HepG2 (cell line): ENCODE measurements at regions not wholly inside any gene's neighbourhood (a gene's known extent, or its start where the extent isn't known, plus 50 kb on each side); places are given as distances from the start of the nearest gene placed in this dataset.

Source experiments
- ATF4 ChIP-seq, 2 experiments: fragments of 450-650 bp in 1 of 2; sonication (generic) in 1 of 2; formaldehyde crosslinking; IDR thresholded peaks; 2 replicates each; pipeline versions ENCODE4 v1.5.0 to v1.8.0; 2020 to 2022; ENCODE audit warnings: mild to moderate bottlenecking in 1 of 2, missing genetic modification reagents in 1 of 2
- CENPBD1 ChIP-seq: sonication (generic); formaldehyde crosslinking; IDR thresholded peaks from 2 replicates; pipeline ENCODE4 v1.8.0; 2022; ENCODE audit warnings: missing genetic modification reagents, low read depth, mild to moderate bottlenecking, borderline replicate concordance
- EHMT2 ChIP-seq: fragments of 200-600 bp; sonication (generic); IDR thresholded peaks from 2 replicates; pipeline ENCODE4 v1.7.0; 2017; ENCODE audit warnings: antibody characterized with exemption, low read depth, low read length, borderline replicate concordance
- FOXA1 ChIP-seq, 2 experiments: fragments of 450-650 bp in 1 of 2; sonication (generic) in 1 of 2; formaldehyde crosslinking in 1 of 2; IDR thresholded peaks; 2 replicates each; pipeline versions ENCODE4 v1.4.0 to v1.6.1; 2016 to 2020; ENCODE audit warnings: missing genetic modification reagents in 1 of 2
- FOXK1 ChIP-seq: sonication (generic); formaldehyde crosslinking; IDR thresholded peaks from 2 replicates; pipeline ENCODE4 v1.4.0; 2020; ENCODE audit warnings: low read depth, missing genetic modification reagents, borderline replicate concordance
- FOXO1 ChIP-seq: sonication (generic); formaldehyde crosslinking; IDR thresholded peaks from 2 replicates; pipeline ENCODE4 v1.4.0; 2020; ENCODE audit warnings: missing genetic modification reagents
- JUND ChIP-seq: sonication (generic); formaldehyde crosslinking; IDR thresholded peaks from 2 replicates; pipeline ENCODE4 v1.8.0; 2022; ENCODE audit warnings: mild to moderate bottlenecking, missing genetic modification reagents
- RARA ChIP-seq: IDR thresholded peaks from 2 replicates; pipeline ENCODE4 v1.6.1; 2016; ENCODE audit warnings: missing genetic modification reagents, missing compliant biosample characterization
- SAP130 ChIP-seq: IDR thresholded peaks from 2 replicates; pipeline ENCODE4 v1.6.1; 2016; ENCODE audit warnings: low read depth
- SOX6 ChIP-seq, 2 experiments: fragments of 450-650 bp in 1 of 2; sonication (generic) in 1 of 2; formaldehyde crosslinking in 1 of 2; IDR thresholded peaks; 2 replicates each; pipeline versions ENCODE4 v1.4.0 to v1.6.1; 2017 to 2020; ENCODE audit warnings: antibody characterized with exemption in 1 of 2, mild to moderate bottlenecking in 1 of 2, missing genetic modification reagents in 1 of 2
- TBP ChIP-seq: sonication (generic); formaldehyde crosslinking; IDR thresholded peaks from 2 replicates; pipeline ENCODE4 v1.5.0; 2020; ENCODE audit warnings: missing genetic modification reagents
- ZBTB7B ChIP-seq: sonication (generic); formaldehyde crosslinking; IDR thresholded peaks from 2 replicates; pipeline ENCODE4 v1.4.0; 2020; ENCODE audit warnings: missing genetic modification reagents
- TF ChIP-seq, protein P1 (sequence below): IDR thresholded peaks from 2 replicates; pipeline ENCODE4 v1.6.1; 2016; ENCODE audit warnings: low read depth, missing genetic modification reagents, missing compliant biosample characterization
- TF ChIP-seq, protein P2 (sequence below): IDR thresholded peaks from 2 replicates; pipeline ENCODE4 v1.6.1; 2012; ENCODE audit warnings: low read depth, low read length, improper control_type of control experiment
- TF ChIP-seq, protein P3 (sequence below): IDR thresholded peaks from 2 replicates; pipeline ENCODE4 v1.4.0; 2020; ENCODE audit warnings: mild to moderate bottlenecking, missing genetic modification reagents
- TF ChIP-seq, protein P4 (sequence below): IDR thresholded peaks from 2 replicates; pipeline ENCODE4 v1.6.1; 2012; ENCODE audit warnings: inconsistent platforms

GRCh38 chr14:53615252-53615651, 341.4 kb downstream of the BMP4 start (continued):
- TF ChIP-seq, protein P1, sequence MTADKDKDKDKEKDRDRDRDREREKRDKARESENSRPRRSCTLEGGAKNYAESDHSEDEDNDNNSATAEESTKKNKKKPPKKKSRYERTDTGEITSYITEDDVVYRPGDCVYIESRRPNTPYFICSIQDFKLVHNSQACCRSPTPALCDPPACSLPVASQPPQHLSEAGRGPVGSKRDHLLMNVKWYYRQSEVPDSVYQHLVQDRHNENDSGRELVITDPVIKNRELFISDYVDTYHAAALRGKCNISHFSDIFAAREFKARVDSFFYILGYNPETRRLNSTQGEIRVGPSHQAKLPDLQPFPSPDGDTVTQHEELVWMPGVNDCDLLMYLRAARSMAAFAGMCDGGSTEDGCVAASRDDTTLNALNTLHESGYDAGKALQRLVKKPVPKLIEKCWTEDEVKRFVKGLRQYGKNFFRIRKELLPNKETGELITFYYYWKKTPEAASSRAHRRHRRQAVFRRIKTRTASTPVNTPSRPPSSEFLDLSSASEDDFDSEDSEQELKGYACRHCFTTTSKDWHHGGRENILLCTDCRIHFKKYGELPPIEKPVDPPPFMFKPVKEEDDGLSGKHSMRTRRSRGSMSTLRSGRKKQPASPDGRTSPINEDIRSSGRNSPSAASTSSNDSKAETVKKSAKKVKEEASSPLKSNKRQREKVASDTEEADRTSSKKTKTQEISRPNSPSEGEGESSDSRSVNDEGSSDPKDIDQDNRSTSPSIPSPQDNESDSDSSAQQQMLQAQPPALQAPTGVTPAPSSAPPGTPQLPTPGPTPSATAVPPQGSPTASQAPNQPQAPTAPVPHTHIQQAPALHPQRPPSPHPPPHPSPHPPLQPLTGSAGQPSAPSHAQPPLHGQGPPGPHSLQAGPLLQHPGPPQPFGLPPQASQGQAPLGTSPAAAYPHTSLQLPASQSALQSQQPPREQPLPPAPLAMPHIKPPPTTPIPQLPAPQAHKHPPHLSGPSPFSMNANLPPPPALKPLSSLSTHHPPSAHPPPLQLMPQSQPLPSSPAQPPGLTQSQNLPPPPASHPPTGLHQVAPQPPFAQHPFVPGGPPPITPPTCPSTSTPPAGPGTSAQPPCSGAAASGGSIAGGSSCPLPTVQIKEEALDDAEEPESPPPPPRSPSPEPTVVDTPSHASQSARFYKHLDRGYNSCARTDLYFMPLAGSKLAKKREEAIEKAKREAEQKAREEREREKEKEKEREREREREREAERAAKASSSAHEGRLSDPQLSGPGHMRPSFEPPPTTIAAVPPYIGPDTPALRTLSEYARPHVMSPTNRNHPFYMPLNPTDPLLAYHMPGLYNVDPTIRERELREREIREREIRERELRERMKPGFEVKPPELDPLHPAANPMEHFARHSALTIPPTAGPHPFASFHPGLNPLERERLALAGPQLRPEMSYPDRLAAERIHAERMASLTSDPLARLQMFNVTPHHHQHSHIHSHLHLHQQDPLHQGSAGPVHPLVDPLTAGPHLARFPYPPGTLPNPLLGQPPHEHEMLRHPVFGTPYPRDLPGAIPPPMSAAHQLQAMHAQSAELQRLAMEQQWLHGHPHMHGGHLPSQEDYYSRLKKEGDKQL (CRISPR knock-in tag) = 0 out of 2 replicates have a peak, but pooled peaks have one; percentile 24
- TF ChIP-seq EHMT2 (peak; percentile 35; the same call in 1 of the 2 replicates), RARA (CRISPR knock-in tag) (peak; percentile 31; the same call in 1 of the 2 replicates), TBP (no peak), SAP130 (CRISPR knock-in tag) (peak; percentile 76), SOX6 (IDR thresholded peaks at IDR 0.05) (no peak), SOX6 (CRISPR knock-in tag; IDR thresholded peaks at IDR 0.05) (peak; percentile 69), FOXK1 (CRISPR knock-in tag) (peak; percentile 50; the same call in 1 of the 2 replicates), CENPBD1 (CRISPR knock-in tag) (no peak), JUND (CRISPR knock-in tag) (no peak), FOXA1 (IDR thresholded peaks at IDR 0.05) (no peak), FOXA1 (CRISPR knock-in tag; IDR thresholded peaks at IDR 0.05) (peak; percentile 6; the same call in 1 of the 2 replicates), ATF4 (CRISPR knock-in tag; IDR thresholded peaks at IDR 0.05) (peak in 1 of 2 experiments; percentile 36; a peak in 1 of 4 replicates), ZBTB7B (peak; percentile 44; the same call in 1 of the 2 replicates), FOXO1 (CRISPR knock-in tag) (0 out of 2 replicates have a peak, but pooled peaks have one; percentile 26)
- TF ChIP-seq, protein P2, sequence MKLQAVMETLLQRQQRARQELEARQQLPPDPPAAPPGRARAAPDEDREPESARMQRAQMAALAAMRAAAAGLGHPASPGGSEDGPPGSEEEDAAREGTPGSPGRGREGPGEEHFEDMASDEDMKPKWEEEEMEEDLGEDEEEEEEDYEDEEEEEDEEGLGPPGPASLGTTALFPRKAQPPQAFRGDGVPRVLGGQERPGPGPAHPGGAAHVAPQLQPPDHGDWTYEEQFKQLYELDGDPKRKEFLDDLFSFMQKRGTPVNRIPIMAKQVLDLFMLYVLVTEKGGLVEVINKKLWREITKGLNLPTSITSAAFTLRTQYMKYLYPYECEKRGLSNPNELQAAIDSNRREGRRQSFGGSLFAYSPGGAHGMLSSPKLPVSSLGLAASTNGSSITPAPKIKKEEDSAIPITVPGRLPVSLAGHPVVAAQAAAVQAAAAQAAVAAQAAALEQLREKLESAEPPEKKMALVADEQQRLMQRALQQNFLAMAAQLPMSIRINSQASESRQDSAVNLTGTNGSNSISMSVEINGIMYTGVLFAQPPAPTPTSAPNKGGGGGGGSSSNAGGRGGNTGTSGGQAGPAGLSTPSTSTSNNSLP = 0 out of 2 replicates have a peak, but pooled peaks have one; percentile 29
- TF ChIP-seq, protein P3, sequence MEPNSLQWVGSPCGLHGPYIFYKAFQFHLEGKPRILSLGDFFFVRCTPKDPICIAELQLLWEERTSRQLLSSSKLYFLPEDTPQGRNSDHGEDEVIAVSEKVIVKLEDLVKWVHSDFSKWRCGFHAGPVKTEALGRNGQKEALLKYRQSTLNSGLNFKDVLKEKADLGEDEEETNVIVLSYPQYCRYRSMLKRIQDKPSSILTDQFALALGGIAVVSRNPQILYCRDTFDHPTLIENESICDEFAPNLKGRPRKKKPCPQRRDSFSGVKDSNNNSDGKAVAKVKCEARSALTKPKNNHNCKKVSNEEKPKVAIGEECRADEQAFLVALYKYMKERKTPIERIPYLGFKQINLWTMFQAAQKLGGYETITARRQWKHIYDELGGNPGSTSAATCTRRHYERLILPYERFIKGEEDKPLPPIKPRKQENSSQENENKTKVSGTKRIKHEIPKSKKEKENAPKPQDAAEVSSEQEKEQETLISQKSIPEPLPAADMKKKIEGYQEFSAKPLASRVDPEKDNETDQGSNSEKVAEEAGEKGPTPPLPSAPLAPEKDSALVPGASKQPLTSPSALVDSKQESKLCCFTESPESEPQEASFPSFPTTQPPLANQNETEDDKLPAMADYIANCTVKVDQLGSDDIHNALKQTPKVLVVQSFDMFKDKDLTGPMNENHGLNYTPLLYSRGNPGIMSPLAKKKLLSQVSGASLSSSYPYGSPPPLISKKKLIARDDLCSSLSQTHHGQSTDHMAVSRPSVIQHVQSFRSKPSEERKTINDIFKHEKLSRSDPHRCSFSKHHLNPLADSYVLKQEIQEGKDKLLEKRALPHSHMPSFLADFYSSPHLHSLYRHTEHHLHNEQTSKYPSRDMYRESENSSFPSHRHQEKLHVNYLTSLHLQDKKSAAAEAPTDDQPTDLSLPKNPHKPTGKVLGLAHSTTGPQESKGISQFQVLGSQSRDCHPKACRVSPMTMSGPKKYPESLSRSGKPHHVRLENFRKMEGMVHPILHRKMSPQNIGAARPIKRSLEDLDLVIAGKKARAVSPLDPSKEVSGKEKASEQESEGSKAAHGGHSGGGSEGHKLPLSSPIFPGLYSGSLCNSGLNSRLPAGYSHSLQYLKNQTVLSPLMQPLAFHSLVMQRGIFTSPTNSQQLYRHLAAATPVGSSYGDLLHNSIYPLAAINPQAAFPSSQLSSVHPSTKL (CRISPR knock-in tag) = peak; percentile 83
- TF ChIP-seq, protein P4, sequence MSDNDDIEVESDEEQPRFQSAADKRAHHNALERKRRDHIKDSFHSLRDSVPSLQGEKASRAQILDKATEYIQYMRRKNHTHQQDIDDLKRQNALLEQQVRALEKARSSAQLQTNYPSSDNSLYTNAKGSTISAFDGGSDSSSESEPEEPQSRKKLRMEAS = peak; percentile 71
